GM12892 (cell line): ENCODE measurements at regions not wholly inside any gene's neighbourhood (a gene's known extent, or its start where the extent isn't known, plus 50 kb on each side); places are given as distances from the start of the nearest gene placed in this dataset.

Source experiments
- POLR2A ChIP-seq: IDR thresholded peaks from 2 replicates; pipeline ENCODE4 v1.6.1; 2011; ENCODE audit warnings: low read depth, low read length, control low read depth
- POLR2AphosphoS5 ChIP-seq: IDR thresholded peaks from 2 replicates; pipeline ENCODE4 v1.6.1; 2011; ENCODE audit warnings: low read depth, low read length, control low read depth

DNA sequence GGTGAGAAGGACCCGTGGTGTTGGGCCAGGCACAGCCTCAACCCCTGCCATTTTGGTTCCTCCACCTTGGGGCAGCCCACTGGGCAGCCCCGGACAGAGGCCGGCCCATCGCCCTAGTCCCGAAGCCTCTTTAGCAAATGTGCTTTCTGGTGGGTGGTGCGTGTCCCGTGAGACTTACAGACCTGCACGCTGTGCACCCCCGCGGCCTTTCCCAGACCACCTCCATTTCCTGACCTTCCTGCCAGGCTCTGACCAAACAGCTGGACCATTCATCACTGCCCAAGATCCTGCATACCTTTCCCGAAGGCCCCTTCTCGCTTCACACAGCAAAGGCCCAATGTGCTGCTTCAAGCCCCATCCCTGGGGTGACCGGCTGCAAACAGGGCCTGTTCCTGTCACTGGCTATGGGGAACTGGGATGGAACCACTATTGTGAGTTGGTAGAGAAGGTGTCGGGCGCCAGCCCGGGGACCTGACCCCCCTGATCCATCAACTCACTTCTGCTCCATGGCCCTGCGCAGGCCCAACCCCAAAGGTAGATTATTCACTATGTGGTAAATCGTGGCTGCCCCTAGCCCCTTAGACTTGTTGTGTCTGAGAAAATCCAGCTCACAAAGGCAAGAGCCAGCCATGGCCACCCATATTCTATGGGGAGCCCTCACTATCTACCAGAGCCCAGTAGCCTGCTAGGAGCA, 341.0 kb downstream of the EIPR1 start:
- TF ChIP-seq POLR2A, result no peak
- TF ChIP-seq POLR2AphosphoS5, result no peak
